Glutamatergic neuron (in vitro differentiated cells): ENCODE measurements at regions not wholly inside any gene's neighbourhood (a gene's known extent, or its start where the extent isn't known, plus 50 kb on each side); places are given as distances from the start of the nearest gene placed in this dataset.

Experiments used
- DNase-seq: peaks from one replicate; pipeline ENCODE4 v3.0.0; 2022
- H3K27ac Mint-ChIP-seq: one replicate; pipeline ENCODE4 v1.8.0; 2020; ENCODE audit warnings: mild to moderate bottlenecking, mixed read lengths, inconsistent platforms; ENCODE audit not compliant: unreplicated experiment
- H3K27me3 Mint-ChIP-seq: one replicate; pipeline ENCODE4 v1.8.0; 2020; ENCODE audit warnings: mild to moderate bottlenecking, moderate library complexity, mixed read lengths, inconsistent platforms; ENCODE audit not compliant: unreplicated experiment
- H3K36me3 Mint-ChIP-seq: one replicate; pipeline ENCODE4 v1.8.0; 2020; ENCODE audit warnings: mild to moderate bottlenecking, mixed read lengths, inconsistent platforms; ENCODE audit not compliant: unreplicated experiment
- H3K4me1 Mint-ChIP-seq: one replicate; pipeline ENCODE4 v1.8.0; 2020; ENCODE audit warnings: mild to moderate bottlenecking, low read depth, mixed read lengths, inconsistent platforms; ENCODE audit not compliant: unreplicated experiment
- H3K4me3 Mint-ChIP-seq: one replicate; pipeline ENCODE4 v1.8.0; 2020; ENCODE audit warnings: mild to moderate bottlenecking, mixed read lengths, inconsistent platforms; ENCODE audit not compliant: unreplicated experiment
- H3K9me3 Mint-ChIP-seq: one replicate; pipeline ENCODE4 v1.8.0; 2020; ENCODE audit warnings: mild to moderate bottlenecking, moderate library complexity, mixed read lengths, inconsistent platforms; ENCODE audit not compliant: unreplicated experiment
- TF ChIP-seq, protein P1 (sequence below): fragments of 200-600 bp; sonication (generic); IDR thresholded peaks from one replicate; pipeline ENCODE4 v1.5.0; 2021; ENCODE audit not compliant: partially characterized antibody, unreplicated experiment

DNA sequence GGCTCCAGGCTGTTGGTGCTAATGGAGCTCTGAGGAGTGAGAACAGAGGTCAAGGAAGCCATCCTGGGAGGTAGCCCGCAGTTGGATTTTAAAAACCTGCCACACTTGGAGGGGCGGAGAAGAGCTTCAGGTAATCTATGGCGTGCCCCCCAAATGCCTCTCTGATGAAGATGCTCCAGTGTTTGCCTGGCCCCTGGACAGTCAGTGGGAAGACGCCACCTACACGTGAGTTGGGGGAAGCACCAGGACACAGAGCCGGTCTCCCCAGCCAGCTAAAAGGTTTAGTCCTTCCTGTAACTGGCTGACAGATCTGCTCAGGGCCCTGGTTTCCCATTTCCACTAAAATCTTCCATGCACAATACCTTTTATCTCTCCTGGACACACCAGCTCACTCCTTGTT lies 225.0 kb downstream of the TTC32 start:
- no peak overlapping the region for H3K4me3 Mint-ChIP-seq
- TF ChIP-seq, protein P1, sequence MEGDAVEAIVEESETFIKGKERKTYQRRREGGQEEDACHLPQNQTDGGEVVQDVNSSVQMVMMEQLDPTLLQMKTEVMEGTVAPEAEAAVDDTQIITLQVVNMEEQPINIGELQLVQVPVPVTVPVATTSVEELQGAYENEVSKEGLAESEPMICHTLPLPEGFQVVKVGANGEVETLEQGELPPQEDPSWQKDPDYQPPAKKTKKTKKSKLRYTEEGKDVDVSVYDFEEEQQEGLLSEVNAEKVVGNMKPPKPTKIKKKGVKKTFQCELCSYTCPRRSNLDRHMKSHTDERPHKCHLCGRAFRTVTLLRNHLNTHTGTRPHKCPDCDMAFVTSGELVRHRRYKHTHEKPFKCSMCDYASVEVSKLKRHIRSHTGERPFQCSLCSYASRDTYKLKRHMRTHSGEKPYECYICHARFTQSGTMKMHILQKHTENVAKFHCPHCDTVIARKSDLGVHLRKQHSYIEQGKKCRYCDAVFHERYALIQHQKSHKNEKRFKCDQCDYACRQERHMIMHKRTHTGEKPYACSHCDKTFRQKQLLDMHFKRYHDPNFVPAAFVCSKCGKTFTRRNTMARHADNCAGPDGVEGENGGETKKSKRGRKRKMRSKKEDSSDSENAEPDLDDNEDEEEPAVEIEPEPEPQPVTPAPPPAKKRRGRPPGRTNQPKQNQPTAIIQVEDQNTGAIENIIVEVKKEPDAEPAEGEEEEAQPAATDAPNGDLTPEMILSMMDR = no peak
- DNase-seq = no peak
- H3K27me3 Mint-ChIP-seq = peaks cover 2% of the 10 kb centered on the region
- peaks cover 2% of the 10 kb centered on the region for H3K9me3 Mint-ChIP-seq
- no peaks in the 10 kb centered on the region for H3K36me3 Mint-ChIP-seq
- H3K4me1 Mint-ChIP-seq = peaks cover 19% of the 10 kb centered on the region
- no peak overlapping the region for H3K27ac Mint-ChIP-seq

DNA sequence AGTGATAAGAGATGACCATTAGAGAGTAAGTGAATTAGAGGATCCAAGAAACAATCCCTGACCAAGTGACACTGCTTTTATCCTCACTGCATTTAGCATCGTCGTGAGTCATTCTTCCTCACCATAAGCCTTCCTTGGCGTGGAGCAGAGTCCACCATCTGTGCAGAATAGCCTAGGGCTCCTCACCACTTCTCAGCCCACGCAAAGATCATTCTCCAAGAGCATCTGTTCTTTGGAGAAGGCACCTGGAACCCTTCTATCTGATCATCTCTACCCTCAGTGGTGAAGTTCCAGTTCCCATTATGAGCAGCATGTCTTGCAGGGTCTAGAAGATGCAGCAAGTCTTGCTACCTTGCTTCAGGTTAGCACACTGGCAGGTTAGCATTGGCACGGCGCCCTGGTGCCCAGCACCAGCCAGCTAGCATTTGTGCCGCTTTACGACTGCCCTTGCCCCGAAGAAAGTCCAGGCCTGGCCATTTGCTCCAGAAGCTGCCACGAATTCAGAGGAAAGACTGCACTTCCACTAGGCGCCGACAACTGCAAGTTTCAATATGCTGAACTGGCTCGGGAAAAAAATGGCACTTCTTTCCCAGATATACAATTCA lies 225.8 kb downstream of the TTC32 start:
- TF ChIP-seq, protein P1 = no peak
- Mint-ChIP-seq H3K4me1 (peaks cover 21% of the 10 kb centered on the region), H3K4me3 (no peak overlapping the region), H3K27ac (no peak overlapping the region), H3K27me3 (peaks cover 2% of the 10 kb centered on the region), H3K9me3 (peaks cover 2% of the 10 kb centered on the region), H3K36me3 (no peaks in the 10 kb centered on the region)
- no peak for DNase-seq

DNA sequence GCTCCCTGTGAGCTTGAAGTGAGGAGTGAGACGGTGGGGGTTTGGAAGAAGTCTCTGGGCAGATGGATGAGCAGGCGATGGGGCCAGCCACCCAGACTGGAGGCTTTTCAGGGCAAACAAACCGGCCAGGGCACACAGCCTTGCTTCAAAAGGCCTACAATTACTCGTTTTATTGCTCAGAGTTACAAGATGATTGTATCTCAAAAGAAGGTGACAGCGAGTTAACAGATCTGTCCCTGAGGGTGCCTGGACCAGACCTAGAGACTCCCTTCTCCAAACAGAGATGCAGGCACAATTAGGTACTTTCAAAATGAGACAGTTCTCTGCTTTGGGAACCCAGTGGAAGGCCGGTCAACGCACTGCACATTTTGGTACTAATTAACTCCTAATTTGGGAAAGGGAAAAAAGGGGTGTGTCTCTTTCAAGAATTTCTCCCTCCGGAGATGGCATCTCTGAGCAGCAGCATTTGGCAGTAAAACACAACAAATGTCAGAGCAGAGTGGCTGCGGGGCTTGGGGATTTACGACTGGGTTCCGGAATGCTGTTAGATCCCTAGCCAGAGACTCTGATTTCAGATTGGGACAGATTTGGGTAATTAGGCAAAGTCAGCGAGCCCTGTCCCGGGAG lies 226.7 kb downstream of the TTC32 start:
- H3K4me3 Mint-ChIP-seq = no peak overlapping the region
- no peak for DNase-seq
- peaks cover 22% of the 10 kb centered on the region for H3K4me1 Mint-ChIP-seq
- peaks cover 2% of the 10 kb centered on the region for H3K27me3 Mint-ChIP-seq
- H3K27ac Mint-ChIP-seq = no peak overlapping the region
- no peaks in the 10 kb centered on the region for H3K36me3 Mint-ChIP-seq
- TF ChIP-seq, protein P1 = no peak
- H3K9me3 Mint-ChIP-seq = peaks cover 2% of the 10 kb centered on the region

DNA sequence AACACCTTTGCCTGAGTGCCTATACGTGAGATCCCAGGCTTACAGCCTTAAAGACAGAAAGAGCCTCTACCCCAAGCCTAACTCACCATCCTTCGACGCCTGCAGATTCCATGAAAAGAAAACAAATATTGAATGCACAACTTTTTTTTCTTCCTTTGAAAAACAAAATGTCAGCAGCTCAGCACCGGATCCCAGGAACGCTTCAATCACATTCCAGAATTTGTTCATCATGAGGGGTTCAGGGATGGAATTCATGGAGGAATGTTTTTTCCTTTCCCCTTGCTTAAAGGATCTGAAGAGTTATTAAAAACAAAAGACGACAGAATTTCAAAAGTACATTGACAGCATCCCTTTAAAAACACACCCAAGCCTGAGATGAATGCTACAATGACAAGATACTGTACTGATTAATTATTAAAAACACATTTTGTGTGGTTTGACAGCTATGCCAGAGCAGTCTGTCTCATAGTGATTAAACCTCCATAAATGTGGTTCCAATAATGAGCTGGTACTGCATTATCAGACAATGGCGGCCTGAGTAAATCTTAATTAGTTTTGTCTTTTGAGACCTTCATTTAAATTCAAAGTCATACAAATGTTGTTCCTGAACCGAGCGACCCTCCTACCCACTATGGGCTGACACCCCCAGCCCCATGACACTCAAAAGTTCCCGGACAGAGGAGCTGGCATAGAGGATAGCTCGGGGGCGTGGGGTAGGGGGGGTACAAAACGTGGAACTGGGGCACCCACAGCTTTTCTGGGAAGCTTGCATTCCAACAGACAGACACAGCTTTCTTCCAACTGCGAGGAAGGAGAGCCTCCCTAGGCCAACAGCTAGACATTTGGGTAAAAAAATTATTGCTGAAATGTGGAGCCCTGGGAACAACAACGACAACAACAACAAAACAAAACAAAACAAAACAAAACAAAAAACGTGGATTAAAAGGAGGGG lies 227.5 kb downstream of the TTC32 start:
- H3K27me3 Mint-ChIP-seq = peaks cover 2% of the 10 kb centered on the region
- H3K27ac Mint-ChIP-seq = no peak overlapping the region
- H3K9me3 Mint-ChIP-seq = peaks cover 2% of the 10 kb centered on the region
- DNase-seq = no peak
- TF ChIP-seq, protein P1 = no peak
- no peak overlapping the region for H3K4me3 Mint-ChIP-seq
- H3K36me3 Mint-ChIP-seq = no peaks in the 10 kb centered on the region
- H3K4me1 Mint-ChIP-seq = peaks cover 22% of the 10 kb centered on the region
